Suprapubic skin (tissue), 4 donors: ENCODE measurements at regions not wholly inside any gene's neighbourhood (a gene's known extent, or its start where the extent isn't known, plus 50 kb on each side); places are given as distances from the start of the nearest gene placed in this dataset.

Source experiments
- DNase-seq, 2 donors: peaks; one replicate each; pipeline ENCODE4 v3.0.0-alpha.2; 2019; ENCODE audit warnings: low spot score in 2 of 2
- H3K27ac ChIP-seq: fragments of 200-600 bp; sonication (generic); one replicate; pipeline ENCODE4 v1.5.1; 2019
- H3K27me3 ChIP-seq: fragments of 200-600 bp; sonication (generic); one replicate; pipeline ENCODE4 v1.5.1; 2019
- H3K36me3 ChIP-seq: fragments of 200-600 bp; sonication (generic); one replicate; pipeline ENCODE4 v1.5.1; 2019
- H3K4me1 ChIP-seq: fragments of 200-600 bp; sonication (generic); one replicate; pipeline ENCODE4 v1.5.1; 2019
- H3K4me3 ChIP-seq: fragments of 200-600 bp; sonication (generic); one replicate; pipeline ENCODE4 v1.5.1; 2019; ENCODE audit warnings: mild to moderate bottlenecking
- H3K9me3 ChIP-seq: fragments of 200-600 bp; sonication (generic); one replicate; pipeline ENCODE4 v1.5.1; 2019
- CTCF ChIP-seq, 2 donors: fragments of 200-600 bp in 1 of 2; fragments of 450-650 bp in 1 of 2; sonication (generic) in 1 of 2; IDR thresholded peaks; one replicate each; pipeline ENCODE4 v1.5.1; 2016 to 2019; ENCODE audit warnings: antibody characterized with exemption in 2 of 2, mild to moderate bottlenecking in 1 of 2, moderate library complexity in 1 of 2
- EP300 ChIP-seq: sonication (generic); formaldehyde crosslinking; IDR thresholded peaks from one replicate; pipeline ENCODE4 v1.6.1; 2017; ENCODE audit warnings: antibody characterized with exemption
- POLR2A ChIP-seq, 2 donors: fragments of 450-650 bp; IDR thresholded peaks; one replicate each; pipeline ENCODE4 v1.6.1; 2017; ENCODE audit warnings: antibody characterized with exemption in 2 of 2, mild to moderate bottlenecking in 2 of 2, moderate library complexity in 2 of 2
- POLR2AphosphoS5 ChIP-seq, 3 donors: sonication (generic); formaldehyde crosslinking; IDR thresholded peaks; one replicate each; pipeline ENCODE4 v1.6.1; 2017; ENCODE audit warnings: antibody characterized with exemption in 3 of 3
- WGBS: methylation state at CpG from one replicate; pipeline ENCODE4 v1.1.5; 2018; 5-methylcytosine and 5-hydroxymethylcytosine counted together

DNA sequence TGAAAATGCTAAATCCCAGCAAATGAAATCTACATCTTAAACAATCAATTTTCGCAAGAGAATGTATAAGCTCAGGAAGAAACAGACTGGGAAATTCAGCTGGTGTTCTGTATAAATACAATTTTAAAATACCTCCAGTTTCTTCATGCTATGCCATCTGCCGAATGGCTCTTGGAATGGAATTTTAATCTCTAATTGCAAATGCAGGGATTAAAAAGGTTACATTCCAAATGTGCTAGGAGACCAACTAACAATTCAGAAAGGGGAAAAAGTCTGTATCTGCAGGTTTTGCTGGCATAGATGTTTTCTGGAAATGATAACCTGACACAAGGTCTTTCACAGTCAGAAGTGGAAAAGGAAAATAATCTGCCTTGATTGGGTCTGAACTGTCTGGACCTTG, 379.7 kb downstream of the MAT2B start:
- no peaks in the 10 kb centered on the region for H3K36me3 ChIP-seq
- no peak overlapping the region for H3K4me3 ChIP-seq
- H3K9me3 ChIP-seq: no peaks in the 10 kb centered on the region
- DNase-seq: no peak
- H3K27ac ChIP-seq: no peak overlapping the region
- H3K4me1 ChIP-seq: no peaks in the 10 kb centered on the region
- no peaks in the 10 kb centered on the region for H3K27me3 ChIP-seq
- TF ChIP-seq POLR2A (IDR thresholded peaks at IDR 0.05) (no peak), CTCF (IDR thresholded peaks at IDR 0.05) (no peak), POLR2AphosphoS5 (IDR thresholded peaks at IDR 0.05) (no peak), EP300 (no peak)
- WGBS: 72% methylated on average over 2 of the region's 2 CpGs

DNA sequence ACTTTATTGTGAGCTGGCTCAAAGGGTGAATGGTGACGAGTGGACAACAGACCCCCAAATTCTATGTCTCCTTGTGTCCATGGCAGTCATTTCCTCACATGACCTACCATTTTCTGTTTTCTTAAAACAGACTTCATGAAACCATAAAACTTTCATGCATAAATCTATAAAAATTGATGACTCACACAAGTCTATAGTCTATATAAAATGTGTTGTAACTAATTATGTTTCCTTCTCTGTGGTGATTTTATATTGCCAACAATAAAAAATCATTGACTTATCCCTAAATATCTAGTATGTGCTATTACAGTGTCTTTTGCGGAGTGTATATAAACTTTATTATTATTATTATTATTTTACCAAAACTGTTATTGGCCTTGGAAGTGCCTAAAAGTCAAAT, 382.4 kb downstream of the MAT2B start:
- Histone ChIP-seq H3K27ac (no peak overlapping the region), H3K9me3 (peaks cover 1% of the 10 kb centered on the region), H3K36me3 (no peaks in the 10 kb centered on the region), H3K4me1 (no peaks in the 10 kb centered on the region), H3K27me3 (no peaks in the 10 kb centered on the region), H3K4me3 (no peak overlapping the region)
- no peak for TF ChIP-seq POLR2AphosphoS5 (IDR thresholded peaks at IDR 0.05)
- TF ChIP-seq CTCF (IDR thresholded peaks at IDR 0.05): no peak
- no peak for TF ChIP-seq EP300
- no peak for TF ChIP-seq POLR2A (IDR thresholded peaks at IDR 0.05)
- no peak for DNase-seq
- 93% methylated on average over 2 of the region's 2 CpGs for WGBS

GRCh38 chr5:163888366-163888765, 382.9 kb downstream of the MAT2B start:
- 81% methylated on average over 4 of the region's 4 CpGs for WGBS
- Histone ChIP-seq H3K36me3 (no peaks in the 10 kb centered on the region), H3K27me3 (no peaks in the 10 kb centered on the region), H3K4me1 (no peaks in the 10 kb centered on the region), H3K9me3 (peaks cover 4% of the 10 kb centered on the region), H3K4me3 (no peak overlapping the region), H3K27ac (no peak overlapping the region)
- no peak for DNase-seq
- TF ChIP-seq POLR2A (IDR thresholded peaks at IDR 0.05) (no peak), POLR2AphosphoS5 (IDR thresholded peaks at IDR 0.05) (no peak), CTCF (IDR thresholded peaks at IDR 0.05) (no peak), EP300 (no peak)

GRCh38 chr5:163889369-163889768, 383.9 kb downstream of the MAT2B start:
- Histone ChIP-seq H3K4me1 (no peaks in the 10 kb centered on the region), H3K27me3 (no peaks in the 10 kb centered on the region), H3K27ac (no peak overlapping the region), H3K4me3 (no peak overlapping the region), H3K36me3 (no peaks in the 10 kb centered on the region), H3K9me3 (peaks cover 4% of the 10 kb centered on the region)
- no peak for DNase-seq
- no peak for TF ChIP-seq CTCF (IDR thresholded peaks at IDR 0.05)

DNA sequence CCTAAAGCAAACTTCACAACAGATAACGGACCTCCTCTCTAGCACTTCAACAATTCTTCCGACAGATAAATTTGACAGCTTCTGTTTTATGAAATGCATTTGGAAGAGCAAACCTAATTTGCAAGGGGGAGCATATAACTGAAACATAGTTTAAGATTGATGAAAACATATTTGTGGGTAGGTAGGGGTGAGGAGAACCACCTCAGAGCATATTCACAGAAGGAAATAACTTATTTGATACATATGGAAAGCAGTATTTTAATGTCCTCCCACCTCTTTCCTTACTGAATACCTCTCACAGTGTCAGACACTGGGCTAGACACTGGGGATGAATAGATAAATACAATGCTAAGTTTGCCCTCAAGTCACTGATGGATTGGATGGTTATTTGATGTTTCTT, 384.8 kb downstream of the MAT2B start:
- H3K4me3 ChIP-seq: no peak overlapping the region
- TF ChIP-seq EP300 (no peak), POLR2AphosphoS5 (IDR thresholded peaks at IDR 0.05) (no peak), CTCF (IDR thresholded peaks at IDR 0.05) (no peak), POLR2A (IDR thresholded peaks at IDR 0.05) (no peak)
- no peak overlapping the region for H3K27ac ChIP-seq
- 76% methylated on average over 2 of the region's 2 CpGs for WGBS
- no peak for DNase-seq
- no peaks in the 10 kb centered on the region for H3K4me1 ChIP-seq
- no peaks in the 10 kb centered on the region for H3K27me3 ChIP-seq
- no peaks in the 10 kb centered on the region for H3K36me3 ChIP-seq
- peaks cover 4% of the 10 kb centered on the region for H3K9me3 ChIP-seq
